Hepatic stellate cell (primary cell): ENCODE measurements at regions not wholly inside any gene's neighbourhood (a gene's known extent, or its start where the extent isn't known, plus 50 kb on each side); places are given as distances from the start of the nearest gene placed in this dataset.
"Not testable (repeated sequence)": the region's sequence is repeated elsewhere in the genome, so short reads cannot be mapped to it uniquely, and the experiment has no call there.

Source experiments
- DNase-seq: peaks from one replicate; pipeline ENCODE4 v3.0.0; 2011; ENCODE audit warnings: low spot score

- no peak for DNase-seq
These were observed 706.6 kb upstream of the ACO1 start for GRCh38 chr9:31677877-31678276.

GRCh38 chr9:31683116-31683515 is 701.3 kb upstream of the ACO1 start:
- no peak for DNase-seq

GRCh38 chr9:31697956-31698355 is 686.5 kb upstream of the ACO1 start:
- no peak for DNase-seq

DNA sequence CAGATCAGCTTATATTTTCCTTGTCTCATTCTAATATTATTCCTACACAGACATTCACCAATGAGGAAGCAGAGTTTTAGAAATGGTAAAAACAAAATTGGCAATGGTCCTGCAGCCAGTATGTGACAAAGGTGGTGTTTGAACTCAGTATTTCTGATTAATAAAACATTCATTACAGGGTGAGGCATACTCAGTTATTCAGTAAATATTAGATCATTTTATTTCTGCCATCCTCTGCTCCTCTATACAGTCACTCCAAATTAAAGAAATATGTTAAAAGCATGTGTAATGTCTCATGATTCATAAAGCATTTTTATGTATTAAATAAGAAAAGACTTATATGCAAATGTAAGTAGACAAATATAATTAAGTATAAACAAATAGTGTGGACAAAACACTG is 684.6 kb upstream of the ACO1 start:
- DNase-seq: no peak

GRCh38 chr9:31700252-31701045 is 684.0 kb upstream of the ACO1 start:
- no peak for DNase-seq

DNA sequence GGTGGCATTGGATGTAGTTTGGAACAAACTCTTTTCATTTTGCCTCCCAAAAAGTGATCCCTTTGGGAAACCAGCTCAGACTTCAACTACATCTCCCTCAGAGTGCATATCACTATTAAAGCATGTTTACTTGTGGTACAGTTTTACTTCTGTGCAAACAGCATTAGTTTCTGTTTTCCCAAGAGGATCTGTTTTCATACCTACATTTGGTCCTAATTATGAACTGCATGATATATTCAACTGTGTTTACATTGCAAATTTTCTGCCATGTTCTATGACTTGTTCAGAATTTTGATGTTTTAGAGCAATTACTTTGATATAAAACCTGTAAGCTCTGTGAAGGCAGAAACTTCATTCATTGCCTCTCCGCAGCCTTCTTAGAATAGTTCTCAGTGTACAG is 681.5 kb upstream of the ACO1 start:
- no peak for DNase-seq

GRCh38 chr9:31715250-31715649 is 669.2 kb upstream of the ACO1 start:
- DNase-seq: no peak

GRCh38 chr9:31719262-31719661 is 665.2 kb upstream of the ACO1 start:
- DNase-seq: no peak

- DNase-seq: no peak
These were observed 654.0 kb upstream of the ACO1 start for GRCh38 chr9:31730398-31730797.

DNA sequence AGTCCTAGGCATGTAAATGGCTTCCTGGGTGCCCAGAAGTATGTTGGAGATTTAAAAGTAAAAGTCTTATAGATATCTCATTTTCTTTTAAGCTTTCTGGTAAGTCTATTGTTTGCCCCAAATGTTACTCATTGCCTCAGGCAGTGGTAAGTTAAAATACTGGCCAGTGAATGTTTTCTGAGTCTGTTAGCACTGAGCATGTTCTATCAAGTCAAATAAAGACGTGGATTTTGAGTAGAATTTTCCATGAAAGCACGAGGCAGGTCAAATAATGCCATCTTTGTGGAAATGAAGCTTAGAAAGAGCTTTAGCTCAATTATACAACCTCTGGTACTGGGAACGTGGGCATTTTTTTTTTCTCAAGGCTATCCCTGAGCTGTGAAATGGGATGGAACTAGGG is 651.3 kb upstream of the ACO1 start:
- DNase-seq: no peak

- no peak for DNase-seq
These were observed 647.8 kb upstream of the ACO1 start for GRCh38 chr9:31736581-31737179.

DNA sequence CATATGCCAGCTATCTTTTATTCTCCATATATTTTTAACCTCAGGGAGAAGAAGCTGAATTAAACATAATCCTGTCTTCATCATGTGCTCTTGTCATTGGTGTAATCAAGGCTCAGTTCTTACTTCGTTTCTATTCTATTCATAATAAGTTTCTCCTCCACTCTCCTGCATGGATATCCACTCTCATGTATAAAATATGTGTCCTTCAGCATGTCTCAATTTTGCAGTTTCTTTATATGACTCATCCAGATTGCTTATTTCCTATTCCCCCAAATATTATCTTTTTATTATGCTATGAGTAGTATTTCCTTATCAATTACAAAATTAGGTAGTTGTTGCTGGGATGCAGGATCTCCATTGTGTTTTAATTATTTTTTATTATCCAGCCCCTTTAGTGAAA is 643.7 kb upstream of the ACO1 start:
- no peak for DNase-seq

GRCh38 chr9:31744589-31744988 is 639.9 kb upstream of the ACO1 start:
- DNase-seq: no peak

GRCh38 chr9:31745468-31745867 is 639.0 kb upstream of the ACO1 start:
- DNase-seq: no peak

GRCh38 chr9:31745886-31746285 is 638.6 kb upstream of the ACO1 start:
- no peak for DNase-seq

GRCh38 chr9:31753756-31754155 is 630.7 kb upstream of the ACO1 start:
- no peak for DNase-seq

GRCh38 chr9:31759703-31760102 is 624.7 kb upstream of the ACO1 start:
- no peak for DNase-seq

DNA sequence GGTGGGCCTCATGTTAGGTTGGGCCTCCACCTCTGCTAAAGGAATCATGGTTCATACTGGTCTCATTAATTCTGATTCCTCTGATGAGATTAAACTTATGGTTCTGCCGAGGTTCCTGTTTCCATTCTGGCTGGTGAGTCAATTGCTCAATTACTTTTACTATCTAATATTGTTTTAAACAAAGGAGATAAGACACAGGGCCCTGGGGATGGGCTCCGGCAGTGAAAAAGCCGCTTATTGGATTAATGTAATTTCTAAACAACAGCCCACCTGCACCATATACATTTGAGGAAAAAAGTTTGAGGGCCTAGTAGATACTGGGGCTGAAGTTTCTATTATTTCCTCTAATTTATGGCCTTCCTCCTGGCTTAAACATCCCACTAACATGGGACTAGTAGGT is 610.4 kb upstream of the ACO1 start:
- DNase-seq: not testable (repeated sequence)

GRCh38 chr9:31774571-31774970 is 609.9 kb upstream of the ACO1 start:
- no peak for DNase-seq

DNA sequence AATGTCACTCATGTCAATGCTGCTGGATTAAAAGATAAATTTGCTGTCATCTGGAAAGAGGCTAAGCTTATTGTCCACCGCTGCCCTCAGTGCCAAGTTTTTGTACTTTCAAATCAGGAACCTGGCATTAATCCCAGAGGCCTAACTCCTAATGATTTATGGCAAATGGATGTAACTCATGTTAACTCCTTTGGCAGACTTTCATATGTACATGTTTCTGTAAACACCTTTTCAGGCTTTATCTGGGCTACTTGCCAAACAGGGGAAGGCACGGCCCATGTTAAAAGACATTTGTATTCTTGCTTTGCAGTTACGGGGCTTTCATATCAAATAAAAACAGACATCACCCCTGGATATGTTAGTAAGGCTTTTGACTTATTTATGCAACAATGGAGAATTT is 608.0 kb upstream of the ACO1 start:
- no peak for DNase-seq

- no peak for DNase-seq
These were observed 601.0 kb upstream of the ACO1 start for GRCh38 chr9:31783491-31783890.

- no peak for DNase-seq
These were observed 593.7 kb upstream of the ACO1 start for GRCh38 chr9:31790720-31791119.

DNA sequence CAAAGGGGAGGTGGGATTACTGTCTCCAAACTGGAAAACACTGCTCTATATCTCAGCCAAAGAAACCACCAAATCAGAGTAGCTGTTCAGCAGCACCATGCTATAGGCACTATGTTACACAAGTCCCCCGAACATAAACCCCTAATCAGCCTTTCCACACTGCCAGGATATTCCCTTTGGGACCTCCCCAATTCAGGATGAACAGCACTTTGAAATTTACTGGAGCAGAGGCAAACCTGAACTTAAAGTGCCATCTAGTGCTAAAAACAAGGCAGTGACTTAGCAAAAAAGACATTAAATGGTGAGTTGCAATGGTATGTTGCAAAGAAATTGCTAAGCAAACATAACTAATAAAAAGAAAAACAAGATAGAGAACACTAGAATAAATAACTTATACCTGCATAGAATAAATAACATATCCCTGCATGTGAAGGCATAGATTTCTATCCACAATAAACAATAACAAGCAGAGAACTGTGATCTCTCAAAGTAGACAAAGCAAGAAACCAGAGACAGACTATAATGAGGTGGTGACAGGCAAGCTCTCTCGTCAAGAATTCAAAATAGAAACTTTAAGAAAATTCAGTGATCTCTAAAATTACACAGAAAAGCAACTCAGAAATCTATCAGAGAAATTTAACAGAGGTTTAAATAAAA is 584.4 kb upstream of the ACO1 start:
- DNase-seq: no peak
